Ramos (cell line): ENCODE measurements at regions not wholly inside any gene's neighbourhood (a gene's known extent, or its start where the extent isn't known, plus 50 kb on each side); places are given as distances from the start of the nearest gene placed in this dataset.
"Not testable (repeated sequence)": the region's sequence is repeated elsewhere in the genome, so short reads cannot be mapped to it uniquely, and the experiment has no call there.

Source experiments
- in situ Hi-C: fragments of 300-500 bp; cut with MboI; formaldehyde crosslinking; loops from one replicate; pipeline ENCODE4 v1.14.3; 2022; ENCODE audit warnings: low sequenced_read_pairs; ENCODE audit not compliant: unreplicated experiment

- in situ Hi-C loops: no loop called here
Observed at GRCh38 chr13:65756071-65756671, 1474.0 kb downstream of the PCDH9 start.

GRCh38 chr13:65748227-65748626 is 1481.9 kb downstream of the PCDH9 start:
- in situ Hi-C loops: no loop called here

GRCh38 chr13:65746406-65746921 is 1483.7 kb downstream of the PCDH9 start:
- in situ Hi-C loops: no loop called here

- in situ Hi-C loops: no loop called here
Observed at GRCh38 chr13:65744836-65745235, 1485.3 kb downstream of the PCDH9 start.

GRCh38 chr13:65733110-65733509 is 1497.0 kb downstream of the PCDH9 start:
- in situ Hi-C loops: no loop called here

GRCh38 chr13:65727070-65727469 is 1503.1 kb downstream of the PCDH9 start:
- in situ Hi-C loops: no loop called here

GRCh38 chr13:65725006-65725405 is 1505.1 kb downstream of the PCDH9 start:
- in situ Hi-C loops: no loop called here

GRCh38 chr13:65724226-65724625 is 1505.9 kb downstream of the PCDH9 start:
- in situ Hi-C loops: no loop called here

- in situ Hi-C loops: no loop called here
Observed at GRCh38 chr13:65722506-65722905, 1507.6 kb downstream of the PCDH9 start.

- in situ Hi-C loops: no loop called here
Observed at GRCh38 chr13:65719831-65720230, 1510.3 kb downstream of the PCDH9 start.

- in situ Hi-C loops: no loop called here
Observed at GRCh38 chr13:65710514-65710913, 1519.6 kb downstream of the PCDH9 start.

GRCh38 chr13:65697843-65698242 is 1532.3 kb downstream of the PCDH9 start:
- in situ Hi-C loops: no loop called here

- in situ Hi-C loops: no loop called here
Observed at GRCh38 chr13:65679240-65679639, 1550.9 kb downstream of the PCDH9 start.

- in situ Hi-C loops: no loop called here
Observed at GRCh38 chr13:65677906-65678305, 1552.2 kb downstream of the PCDH9 start.

GRCh38 chr13:65675383-65675782 is 1554.8 kb downstream of the PCDH9 start:
- in situ Hi-C loops: not testable (repeated sequence)

- in situ Hi-C loops: loop anchor here (25.0 kb wide), 1 partner anchor 1567 kb away; the partner anchor contains the start of gene PCDH9
Observed at GRCh38 chr13:65670014-65670625, 1560.0 kb downstream of the PCDH9 start.

- in situ Hi-C loops: loop anchor here (25.0 kb wide), 1 partner anchor 1577 kb away; the partner anchor contains the start of gene PCDH9
Observed at GRCh38 chr13:65660731-65661130, 1569.4 kb downstream of the PCDH9 start.

GRCh38 chr13:65656740-65657329 is 1573.3 kb downstream of the PCDH9 start:
- in situ Hi-C loops: loop anchor here (25.0 kb wide), 1 partner anchor 1580 kb away; the partner anchor contains the start of gene PCDH9

GRCh38 chr13:65653613-65654012 is 1576.5 kb downstream of the PCDH9 start:
- in situ Hi-C loops: loop anchor here (25.0 kb wide), 1 partner anchor 1584 kb away; the partner anchor contains the start of gene PCDH9

GRCh38 chr13:65650321-65650720 is 1579.8 kb downstream of the PCDH9 start:
- in situ Hi-C loops: loop anchor here (25.0 kb wide), 1 partner anchor 1587 kb away; the partner anchor contains the start of gene PCDH9

- in situ Hi-C loops: no loop called here
Observed at GRCh38 chr13:65642996-65643395, 1587.1 kb downstream of the PCDH9 start.
